ENCODE measurements at regions not wholly inside any gene's neighbourhood (a gene's known extent, or its start where the extent isn't known, plus 50 kb on each side); places are given as distances from the start of the nearest gene placed in this dataset.

DNA sequence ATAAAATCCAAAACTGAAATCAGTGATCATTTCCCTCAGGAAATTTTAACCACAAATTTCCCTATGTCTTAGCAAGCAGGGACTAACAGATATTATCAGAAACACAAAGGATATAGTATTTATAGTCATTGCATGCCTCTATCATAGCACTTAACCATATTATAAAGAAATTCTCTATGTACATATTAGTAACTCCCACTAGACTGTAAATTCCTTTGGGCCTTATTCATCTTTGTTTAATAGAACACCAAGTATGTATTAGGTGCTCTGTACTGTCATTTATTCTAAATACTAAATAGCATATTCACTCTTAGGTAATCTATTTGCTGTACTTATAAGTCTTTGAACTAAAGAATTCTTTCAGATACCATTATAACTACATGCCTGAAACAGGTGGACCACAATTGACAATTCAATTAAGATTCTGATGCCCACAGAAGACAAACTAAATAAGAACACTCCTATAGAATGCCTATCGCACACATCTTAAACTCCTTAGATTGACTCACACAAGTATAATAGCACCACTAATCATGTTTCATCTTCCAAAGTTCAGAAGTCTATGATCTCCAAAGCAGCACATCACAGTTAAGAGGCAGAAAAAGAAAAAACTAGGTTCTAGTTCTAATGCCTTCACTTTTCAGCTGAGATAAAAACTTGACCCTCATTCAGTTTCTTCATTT, 134.1 kb downstream of the FSCB start:
- Histone ChIP-seq H3K9ac (no peak overlapping the region), H3K27me3 (ENCODE audit: insufficient read depth, low read depth) (no peaks in the 10 kb centered on the region), H3K79me2 (ENCODE audit: insufficient read depth, low read depth) (no peaks in the 10 kb centered on the region), H3K4me3 (IDR thresholded peaks at IDR 0.05; ENCODE audit: insufficient read depth, low read depth, low read length) (no peak overlapping the region), H3K4me2 (no peak overlapping the region), H2AFZ (ENCODE audit: low read depth) (no peak overlapping the region), H3K27ac (no peak overlapping the region), H4K20me1 (ENCODE audit: insufficient read depth) (no peaks in the 10 kb centered on the region), H3K36me3 (ENCODE audit: insufficient read depth) (no peaks in the 10 kb centered on the region), H3K4me1 (ENCODE audit: low read depth, poor library complexity, severe bottlenecking) (no peaks in the 10 kb centered on the region)
- TF ChIP-seq, protein P1, sequence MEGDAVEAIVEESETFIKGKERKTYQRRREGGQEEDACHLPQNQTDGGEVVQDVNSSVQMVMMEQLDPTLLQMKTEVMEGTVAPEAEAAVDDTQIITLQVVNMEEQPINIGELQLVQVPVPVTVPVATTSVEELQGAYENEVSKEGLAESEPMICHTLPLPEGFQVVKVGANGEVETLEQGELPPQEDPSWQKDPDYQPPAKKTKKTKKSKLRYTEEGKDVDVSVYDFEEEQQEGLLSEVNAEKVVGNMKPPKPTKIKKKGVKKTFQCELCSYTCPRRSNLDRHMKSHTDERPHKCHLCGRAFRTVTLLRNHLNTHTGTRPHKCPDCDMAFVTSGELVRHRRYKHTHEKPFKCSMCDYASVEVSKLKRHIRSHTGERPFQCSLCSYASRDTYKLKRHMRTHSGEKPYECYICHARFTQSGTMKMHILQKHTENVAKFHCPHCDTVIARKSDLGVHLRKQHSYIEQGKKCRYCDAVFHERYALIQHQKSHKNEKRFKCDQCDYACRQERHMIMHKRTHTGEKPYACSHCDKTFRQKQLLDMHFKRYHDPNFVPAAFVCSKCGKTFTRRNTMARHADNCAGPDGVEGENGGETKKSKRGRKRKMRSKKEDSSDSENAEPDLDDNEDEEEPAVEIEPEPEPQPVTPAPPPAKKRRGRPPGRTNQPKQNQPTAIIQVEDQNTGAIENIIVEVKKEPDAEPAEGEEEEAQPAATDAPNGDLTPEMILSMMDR (conservative IDR thresholded peaks at IDR 0.05; ENCODE audit: low read depth, low read length) = no peak

DNA sequence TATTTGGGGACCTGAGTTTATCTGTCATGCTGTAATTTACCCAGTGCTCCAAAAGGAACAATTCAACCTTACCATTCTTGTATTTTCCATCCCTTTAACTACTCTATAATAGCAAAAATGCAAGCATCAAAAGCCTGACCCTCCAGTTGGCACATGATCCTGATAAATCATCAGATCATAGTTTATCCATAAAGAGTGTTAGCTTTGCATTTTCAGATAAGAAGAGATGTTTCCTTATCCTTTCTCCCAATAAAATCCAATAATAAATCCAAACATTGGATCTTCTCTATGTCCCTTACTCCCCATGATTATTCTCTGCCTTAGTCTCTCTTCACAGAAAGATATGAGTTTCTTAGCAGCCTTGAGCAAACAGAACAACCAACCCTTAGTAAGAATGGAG, 134.9 kb downstream of the FSCB start:
- Histone ChIP-seq H3K27me3 (ENCODE audit: insufficient read depth, low read depth) (no peaks in the 10 kb centered on the region), H3K79me2 (ENCODE audit: insufficient read depth, low read depth) (no peaks in the 10 kb centered on the region), H3K4me1 (ENCODE audit: low read depth, poor library complexity, severe bottlenecking) (no peaks in the 10 kb centered on the region), H3K9ac (no peak overlapping the region), H3K4me3 (IDR thresholded peaks at IDR 0.05; ENCODE audit: insufficient read depth, low read depth, low read length) (no peak overlapping the region), H3K27ac (no peak overlapping the region), H2AFZ (ENCODE audit: low read depth) (no peak overlapping the region), H4K20me1 (ENCODE audit: insufficient read depth) (no peaks in the 10 kb centered on the region), H3K36me3 (ENCODE audit: insufficient read depth) (no peaks in the 10 kb centered on the region), H3K4me2 (no peak overlapping the region)
- TF ChIP-seq, protein P1 (conservative IDR thresholded peaks at IDR 0.05; ENCODE audit: low read depth, low read length) = no peak

DNA sequence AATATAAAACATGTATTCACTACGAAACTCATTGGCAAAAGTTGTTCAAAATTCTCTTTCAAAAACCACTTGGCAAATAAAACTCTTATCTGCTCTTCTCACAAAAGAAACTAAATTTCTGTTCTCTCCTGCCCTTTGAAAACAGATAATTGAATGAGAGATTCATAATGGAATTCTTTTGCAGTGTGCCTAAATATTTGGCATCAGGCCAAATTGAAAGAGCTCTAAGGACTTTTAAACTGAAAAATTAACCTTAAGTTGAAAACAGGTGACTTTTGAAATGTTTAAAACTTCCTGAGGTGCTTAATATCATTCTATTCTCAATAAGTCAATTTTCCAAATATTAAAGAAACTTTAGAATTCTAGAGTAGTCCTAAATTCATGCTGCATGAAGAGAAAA, 136.4 kb downstream of the FSCB start:
- no peaks in the 10 kb centered on the region for H3K79me2 ChIP-seq (ENCODE audit: insufficient read depth, low read depth)
- no peak overlapping the region for H3K4me3 ChIP-seq (IDR thresholded peaks at IDR 0.05; ENCODE audit: insufficient read depth, low read depth, low read length)
- no peaks in the 10 kb centered on the region for H3K36me3 ChIP-seq (ENCODE audit: insufficient read depth)
- H3K4me2 ChIP-seq = no peak overlapping the region
- TF ChIP-seq, protein P1 (conservative IDR thresholded peaks at IDR 0.05; ENCODE audit: low read depth, low read length) = no peak
- H4K20me1 ChIP-seq (ENCODE audit: insufficient read depth) = no peaks in the 10 kb centered on the region
- H3K4me1 ChIP-seq (ENCODE audit: low read depth, poor library complexity, severe bottlenecking) = no peaks in the 10 kb centered on the region
- no peaks in the 10 kb centered on the region for H3K27me3 ChIP-seq (ENCODE audit: insufficient read depth, low read depth)
- H3K9ac ChIP-seq = no peak overlapping the region
- no peak overlapping the region for H2AFZ ChIP-seq (ENCODE audit: low read depth)
- H3K27ac ChIP-seq = no peak overlapping the region

DNA sequence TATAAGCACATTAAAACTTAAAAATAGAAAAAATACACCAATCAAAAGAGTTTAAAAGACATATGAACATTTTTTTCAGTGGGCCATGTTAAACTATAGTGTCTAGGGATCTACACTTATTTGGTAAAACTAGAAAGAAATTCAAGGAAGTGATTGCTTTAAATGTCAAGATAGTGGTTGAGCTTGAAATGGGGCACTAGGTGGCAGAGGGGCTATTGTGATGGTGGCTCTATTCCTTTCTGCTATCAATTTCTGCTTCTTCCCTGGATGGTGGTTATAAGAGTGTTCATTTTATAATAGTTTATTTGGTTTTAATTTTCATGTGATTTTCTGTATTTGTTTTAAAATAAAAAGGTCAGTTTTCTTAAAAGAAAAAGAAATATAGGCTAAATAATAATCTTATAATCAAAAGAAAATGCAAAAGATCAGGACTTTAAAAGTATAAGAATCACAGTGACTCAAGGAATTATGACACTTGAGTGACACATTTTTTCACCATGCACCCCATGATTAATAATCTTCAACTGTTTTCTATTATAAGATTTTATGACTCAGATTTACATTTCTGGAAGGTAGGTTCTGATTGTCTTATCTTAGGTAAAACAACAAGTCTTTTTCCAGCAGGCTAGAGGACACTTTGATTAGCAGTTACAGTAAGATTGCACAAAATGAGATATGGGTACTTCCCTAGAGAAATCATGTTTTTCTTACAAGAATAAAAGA, 137.5 kb downstream of the FSCB start:
- TF ChIP-seq, protein P1 (conservative IDR thresholded peaks at IDR 0.05; ENCODE audit: low read depth, low read length) = no peak
- no peaks in the 10 kb centered on the region for H3K36me3 ChIP-seq (ENCODE audit: insufficient read depth)

More for the DNA sequence above, 137.5 kb downstream of the FSCB start:
- Histone ChIP-seq H3K9ac (no peak overlapping the region), H3K4me3 (IDR thresholded peaks at IDR 0.05; ENCODE audit: insufficient read depth, low read depth, low read length) (no peak overlapping the region), H2AFZ (ENCODE audit: low read depth) (no peak overlapping the region), H3K27ac (no peak overlapping the region), H3K4me2 (no peak overlapping the region), H4K20me1 (ENCODE audit: insufficient read depth) (no peaks in the 10 kb centered on the region), H3K4me1 (ENCODE audit: low read depth, poor library complexity, severe bottlenecking) (no peaks in the 10 kb centered on the region), H3K27me3 (ENCODE audit: insufficient read depth, low read depth) (no peaks in the 10 kb centered on the region), H3K79me2 (ENCODE audit: insufficient read depth, low read depth) (no peaks in the 10 kb centered on the region)

Data from KMS-11 (cell line).